HTR-8/SVneo (cell line): ENCODE measurements at regions not wholly inside any gene's neighbourhood (a gene's known extent, or its start where the extent isn't known, plus 50 kb on each side); places are given as distances from the start of the nearest gene placed in this dataset.

Experiments used
- DNase-seq: peaks from one replicate; pipeline ENCODE4 v3.0.0; 2011; ENCODE audit warnings: low spot score, mixed read lengths; ENCODE audit not compliant: insufficient read length
- FAIRE-seq: peaks from 2 replicates; lab custom pipeline; 2011; peaks lifted over from hg19 to GRCh38; lab: Jason Lieb, UNC

DNA sequence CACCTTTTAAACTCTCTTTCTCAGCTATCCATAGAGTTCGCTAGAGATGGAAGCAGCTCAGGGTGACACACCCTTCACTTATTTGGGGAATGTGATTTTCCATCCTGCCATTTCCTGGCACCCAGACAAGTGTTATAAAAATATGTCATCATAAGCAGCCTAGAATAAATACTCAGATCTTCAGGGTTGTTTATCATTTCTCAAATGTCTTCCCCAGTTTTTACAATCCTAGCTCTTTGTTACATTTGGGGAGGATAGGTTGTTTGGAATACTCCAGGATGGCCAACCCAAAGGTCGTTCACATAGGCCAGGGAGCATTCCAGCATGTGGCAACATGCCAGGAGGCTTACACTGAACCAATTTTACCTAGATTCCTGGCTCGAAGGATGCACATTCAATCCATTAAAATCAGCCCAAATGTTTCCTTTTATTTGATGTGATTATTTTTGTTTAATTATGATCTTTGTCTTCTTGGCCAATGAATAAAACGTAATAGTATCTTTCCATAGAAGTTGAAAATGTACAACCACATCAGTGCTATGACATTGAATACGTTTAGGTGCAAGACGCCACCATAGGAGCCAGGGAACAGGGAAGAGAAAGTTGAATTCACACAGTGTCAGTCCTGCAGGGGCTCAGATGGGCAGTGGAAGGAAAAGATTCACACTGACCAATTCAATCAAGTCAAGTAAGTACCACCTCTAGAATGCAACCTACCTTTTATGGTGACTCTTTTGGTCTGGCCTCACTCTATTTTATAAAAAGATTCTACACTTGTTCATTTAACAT is 537.7 kb upstream of the MDFIC2 start:
- FAIRE-seq: peak; percentile 74
- peak; percentile 69 for DNase-seq

DNA sequence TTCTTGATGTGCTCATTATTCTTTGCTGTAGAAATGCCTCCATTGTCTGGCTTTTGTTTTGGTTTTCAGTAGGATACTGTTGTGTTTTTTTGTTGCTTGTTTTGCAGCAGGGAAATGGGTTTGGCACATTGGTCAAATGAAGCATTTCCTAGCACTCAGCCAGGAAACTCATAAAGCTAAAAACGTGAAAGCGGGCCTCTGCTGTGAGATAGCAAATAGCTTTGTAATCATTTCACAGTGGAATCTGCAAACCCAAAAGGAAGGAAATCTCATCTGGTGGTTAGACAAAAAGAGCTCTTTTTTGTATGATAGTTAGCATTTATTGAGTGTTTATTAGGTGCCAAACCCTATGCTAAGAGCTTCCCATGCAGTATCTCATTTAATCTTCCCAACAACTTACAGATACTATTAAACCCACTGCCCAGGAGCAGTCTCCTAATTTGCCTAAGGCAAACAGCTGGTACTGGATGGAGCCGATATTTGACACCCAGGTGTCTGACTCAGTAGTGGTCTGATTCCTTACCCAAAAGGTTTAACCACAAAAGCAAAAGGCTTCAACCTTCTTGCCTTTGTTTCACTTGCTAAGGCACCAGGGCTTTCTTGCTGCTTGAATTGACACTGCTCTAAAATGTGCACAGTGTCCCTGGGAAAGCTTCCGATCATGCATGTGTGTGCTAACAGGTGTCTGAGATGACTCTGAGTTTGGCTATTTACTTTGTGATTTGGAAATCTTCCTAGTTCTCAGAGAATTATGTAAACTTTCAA is 527.9 kb upstream of the MDFIC2 start:
- FAIRE-seq: no peak
- DNase-seq: no peak

DNA sequence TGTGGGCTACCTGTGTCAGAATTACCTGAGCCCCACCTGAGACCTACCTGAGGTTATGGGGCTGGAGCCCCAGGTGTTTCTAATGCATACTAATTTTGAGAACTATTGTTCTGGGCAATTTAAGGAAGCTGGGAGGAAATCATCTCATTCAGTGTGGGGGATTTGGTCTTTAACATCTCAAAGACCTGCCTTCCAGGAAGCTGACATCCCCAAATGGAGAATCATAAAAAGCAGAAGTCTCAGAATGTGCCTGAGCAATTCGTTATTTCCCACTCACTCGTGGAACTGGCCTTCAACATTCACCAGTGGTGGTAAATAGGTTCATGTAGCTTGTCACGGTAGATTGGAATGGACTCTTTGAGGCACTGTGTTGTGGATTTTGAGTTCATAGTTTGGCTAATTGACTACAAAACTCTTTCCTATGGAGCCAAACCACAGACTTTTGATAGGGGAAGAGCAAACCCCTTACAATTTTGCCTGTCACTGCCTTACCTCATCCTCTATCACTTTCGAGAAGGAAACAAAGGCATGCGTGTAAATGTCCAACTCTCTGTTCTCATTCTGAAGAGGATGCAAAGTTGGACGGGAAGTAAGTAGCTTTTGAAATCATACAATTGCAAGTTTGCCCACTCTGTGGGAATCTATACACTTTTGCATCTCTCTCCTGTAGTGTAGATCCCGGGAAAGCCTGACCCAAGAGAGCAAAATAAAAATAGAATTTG is 521.0 kb upstream of the MDFIC2 start:
- DNase-seq (no peak), FAIRE-seq (no peak)

DNA sequence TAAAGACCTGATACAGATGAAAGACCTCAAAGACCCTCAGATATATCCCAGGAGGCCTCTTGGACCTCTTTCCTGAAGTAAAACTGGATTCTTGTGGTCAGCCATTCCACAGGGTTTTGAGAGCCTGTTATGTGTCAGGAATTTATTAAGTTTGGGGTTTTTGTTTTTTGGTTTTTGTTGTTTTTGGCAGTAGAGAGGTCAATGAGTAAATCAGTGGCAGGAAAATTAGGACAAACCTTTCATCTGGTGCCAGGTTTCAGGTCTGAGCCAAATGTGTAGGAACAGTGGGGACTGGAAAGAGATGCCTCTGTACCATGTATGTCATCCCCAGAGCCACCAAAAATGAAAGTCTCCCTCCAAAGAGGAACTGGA is 520.4 kb upstream of the MDFIC2 start:
- no peak for DNase-seq
- no peak for FAIRE-seq

DNA sequence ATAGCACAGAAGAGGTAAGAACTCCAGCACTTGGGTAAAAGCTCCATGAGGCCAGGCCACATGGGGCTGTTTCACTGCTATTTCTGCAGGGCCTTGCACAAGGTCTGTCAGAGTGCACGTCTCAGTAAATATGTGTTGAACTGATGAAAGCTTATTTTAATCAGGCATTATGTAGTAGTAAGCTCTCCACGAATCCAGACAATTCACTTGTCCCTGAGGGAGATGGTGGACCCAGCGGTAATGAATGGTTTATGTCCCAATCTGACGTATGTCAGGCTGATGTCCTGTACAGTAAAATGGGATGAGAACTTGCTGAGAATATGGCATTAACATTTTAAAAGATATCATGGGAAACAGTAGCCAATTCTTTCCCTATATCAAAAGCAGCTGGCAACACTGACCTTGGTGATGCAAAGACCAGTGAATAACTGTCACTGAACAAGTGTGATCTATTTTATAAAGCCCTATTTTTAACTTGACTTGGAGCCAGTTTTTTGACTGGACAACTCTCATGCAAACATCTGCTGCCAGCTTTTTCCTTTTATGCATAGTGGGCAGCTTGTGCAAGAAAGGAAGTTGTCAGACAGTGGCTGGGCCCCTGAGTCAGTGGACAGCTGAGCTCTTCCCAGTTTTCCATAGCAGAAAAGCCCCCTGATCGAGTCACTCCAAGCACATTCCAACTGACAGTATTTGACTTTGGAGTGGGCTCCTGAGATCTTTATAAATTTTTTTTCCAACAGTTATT is 519.8 kb upstream of the MDFIC2 start:
- DNase-seq (peak; percentile 41), FAIRE-seq (peak; percentile 44)

DNA sequence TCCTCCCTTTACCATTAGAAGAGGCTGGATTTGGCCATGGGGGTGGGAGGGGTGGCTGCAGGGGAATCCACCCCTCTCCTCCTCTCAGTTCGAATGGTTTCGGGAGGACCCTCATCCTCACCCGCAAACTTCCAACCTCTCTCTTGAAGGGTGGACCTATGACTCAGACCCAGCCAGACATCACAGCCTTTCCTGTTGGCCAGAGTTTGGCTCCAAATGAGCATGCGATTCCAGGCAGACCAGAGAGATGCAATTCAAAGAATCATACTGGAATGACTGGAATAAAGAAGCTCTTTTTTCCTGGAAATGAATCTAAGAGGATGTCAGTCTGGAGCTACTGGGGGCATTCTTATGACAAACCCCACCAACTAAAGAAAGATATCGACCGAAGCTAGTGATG is 516.7 kb upstream of the MDFIC2 start:
- peak; percentile 39 for DNase-seq
- peak; percentile 76 for FAIRE-seq

DNA sequence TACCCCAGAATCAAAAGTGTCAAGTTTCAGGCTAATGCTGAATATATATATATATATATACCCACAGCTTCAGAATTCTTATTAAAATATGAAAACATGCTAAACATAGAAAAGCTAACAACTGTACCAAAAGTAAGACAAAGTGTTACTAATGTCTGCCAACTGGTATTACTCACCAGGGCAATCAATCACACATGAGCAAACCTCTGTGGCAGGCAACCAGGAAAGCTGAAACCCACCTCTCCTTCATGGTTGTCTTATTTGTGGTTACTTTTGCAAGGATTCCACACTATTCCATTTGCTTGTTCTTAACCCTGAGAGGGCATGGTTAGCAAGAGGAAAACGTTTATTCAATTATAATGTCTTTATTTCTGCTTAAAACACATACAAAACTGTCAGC is 512.3 kb upstream of the MDFIC2 start:
- no peak for FAIRE-seq
- peak; percentile 71 for DNase-seq

DNA sequence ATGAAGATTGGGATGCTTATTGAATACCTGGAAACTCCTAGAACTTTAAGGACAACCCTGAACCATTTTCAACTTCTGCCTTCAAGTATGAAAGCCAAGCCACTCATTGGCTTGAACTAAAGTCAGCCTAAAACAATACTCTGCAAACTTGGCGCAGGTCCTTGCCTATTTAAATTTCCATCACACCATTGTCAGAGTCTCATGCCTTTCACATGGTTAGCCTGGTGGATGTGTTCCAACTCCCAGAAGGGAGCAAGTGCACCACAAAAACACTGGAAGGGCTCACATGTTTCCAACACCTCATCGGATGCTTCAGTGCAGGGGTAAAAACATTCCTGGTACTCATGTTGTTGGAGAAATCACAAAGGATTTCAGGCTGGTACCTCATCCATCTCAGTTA is 511.6 kb upstream of the MDFIC2 start:
- DNase-seq (no peak), FAIRE-seq (no peak)

DNA sequence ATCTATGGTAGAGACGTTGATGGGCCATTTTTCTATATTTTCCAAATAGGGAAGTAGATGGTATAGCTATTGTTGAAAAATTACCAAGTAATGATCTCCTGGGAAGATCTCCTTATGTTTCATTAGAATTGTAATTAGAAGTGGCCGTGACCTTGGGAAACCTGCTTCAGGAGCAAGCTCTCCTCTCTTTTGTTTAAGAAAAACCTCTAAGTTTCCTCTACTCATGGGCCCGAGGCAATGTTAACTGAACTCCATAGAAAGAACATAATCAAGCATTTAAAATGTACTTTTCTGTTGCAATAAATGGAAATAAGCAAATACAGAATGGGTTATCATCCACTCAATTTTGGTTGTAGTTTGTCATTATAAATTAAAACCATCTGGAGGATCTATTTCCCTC is 511.2 kb upstream of the MDFIC2 start:
- FAIRE-seq (no peak), DNase-seq (no peak)

DNA sequence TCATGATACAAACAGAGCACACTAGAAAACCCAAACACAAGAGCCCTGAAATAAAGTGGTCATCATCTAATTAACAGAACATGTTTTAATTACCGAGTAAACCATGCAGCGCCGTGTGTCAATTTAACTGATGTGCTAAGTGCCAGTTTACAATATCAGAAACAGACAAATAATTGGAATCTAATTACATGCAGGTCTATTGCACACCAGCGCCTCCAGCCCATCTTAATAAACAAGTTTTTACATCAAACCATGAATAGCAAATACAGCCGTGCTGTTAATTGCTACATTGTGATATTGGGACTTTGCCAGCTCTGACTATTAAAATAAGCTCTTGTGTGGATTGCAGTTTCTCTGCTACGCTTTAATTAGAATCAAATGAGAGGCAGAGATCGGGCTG is 510.2 kb upstream of the MDFIC2 start:
- DNase-seq: no peak
- FAIRE-seq: no peak

DNA sequence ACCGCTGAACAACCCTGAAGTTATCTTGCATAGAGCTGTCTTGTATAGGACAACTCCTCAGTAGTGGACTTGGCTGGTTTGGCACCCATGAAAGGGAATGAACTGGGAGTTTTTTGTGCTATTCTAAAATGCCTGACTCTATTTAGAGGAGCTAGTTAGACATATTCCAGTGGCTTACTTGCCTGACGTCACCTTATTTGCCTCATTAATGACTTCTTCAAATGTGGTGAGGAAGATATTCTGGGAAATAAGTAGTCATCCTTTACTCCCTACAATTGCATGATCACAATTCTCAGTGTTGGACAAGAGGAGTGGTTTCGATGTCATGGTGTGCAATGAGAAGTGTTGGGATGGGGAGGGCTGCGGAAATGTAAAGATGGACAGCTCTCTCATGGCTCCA is 509.2 kb upstream of the MDFIC2 start:
- FAIRE-seq: no peak
- no peak for DNase-seq

DNA sequence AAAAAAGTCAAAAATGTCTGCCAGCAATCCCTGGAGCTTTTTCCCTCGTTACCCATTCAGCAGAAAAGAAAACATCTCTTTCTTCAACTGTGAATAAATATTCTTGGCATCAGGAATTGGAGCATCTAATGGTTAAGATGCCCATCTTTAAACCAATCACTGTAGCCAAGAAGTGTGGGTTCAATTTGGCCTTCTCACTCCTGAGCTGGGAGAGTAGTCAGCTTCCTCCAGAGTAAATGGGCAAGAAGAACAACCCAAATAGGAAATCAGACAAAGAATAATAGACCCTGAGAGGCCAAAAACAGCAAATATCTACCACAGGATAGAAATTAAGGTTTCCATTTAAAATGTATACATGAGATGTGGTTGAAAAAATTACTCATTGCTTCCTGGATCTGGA is 508.0 kb upstream of the MDFIC2 start:
- no peak for FAIRE-seq
- no peak for DNase-seq

DNA sequence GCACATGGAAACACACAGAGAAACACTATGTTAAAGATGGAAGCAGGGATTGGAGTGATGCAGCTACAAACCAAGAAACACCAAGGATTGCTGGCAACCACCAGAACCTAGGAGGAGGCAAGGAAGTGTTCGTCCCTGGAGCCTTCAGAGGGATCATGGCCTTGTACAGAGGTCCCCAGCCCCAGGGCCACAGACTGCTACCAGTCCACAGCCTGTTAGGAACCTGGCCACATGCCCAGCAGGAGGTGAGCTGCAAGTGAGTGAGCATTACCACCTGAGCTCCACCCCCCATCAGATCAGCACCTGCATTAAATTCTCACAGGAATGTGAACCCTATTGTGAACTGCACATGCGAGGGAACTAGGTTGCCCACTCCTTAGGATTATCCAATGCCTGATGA is 505.7 kb upstream of the MDFIC2 start:
- no peak for FAIRE-seq

DNA sequence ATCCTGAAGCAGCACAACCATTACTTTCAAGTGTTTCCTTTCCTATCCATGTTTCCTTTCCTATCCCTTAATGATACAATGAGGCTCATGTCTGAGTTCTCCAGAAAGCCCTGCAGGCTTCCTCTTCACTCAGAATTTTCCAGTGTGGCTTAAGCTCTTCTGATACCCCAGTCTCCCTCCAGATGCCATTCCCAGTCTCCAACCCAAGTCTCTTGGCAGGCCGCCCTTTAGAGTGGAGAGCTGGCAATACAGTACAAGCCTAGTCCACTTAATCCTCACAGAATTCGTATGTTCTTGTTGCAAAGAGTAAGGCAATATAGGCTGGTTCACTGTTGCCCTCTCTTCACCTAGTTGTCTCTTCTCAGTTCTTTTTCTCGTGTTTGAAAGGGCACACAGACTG is 503.9 kb upstream of the MDFIC2 start:
- DNase-seq (no peak), FAIRE-seq (no peak)

More for the DNA sequence above, 505.7 kb upstream of the MDFIC2 start:
- DNase-seq: no peak

DNA sequence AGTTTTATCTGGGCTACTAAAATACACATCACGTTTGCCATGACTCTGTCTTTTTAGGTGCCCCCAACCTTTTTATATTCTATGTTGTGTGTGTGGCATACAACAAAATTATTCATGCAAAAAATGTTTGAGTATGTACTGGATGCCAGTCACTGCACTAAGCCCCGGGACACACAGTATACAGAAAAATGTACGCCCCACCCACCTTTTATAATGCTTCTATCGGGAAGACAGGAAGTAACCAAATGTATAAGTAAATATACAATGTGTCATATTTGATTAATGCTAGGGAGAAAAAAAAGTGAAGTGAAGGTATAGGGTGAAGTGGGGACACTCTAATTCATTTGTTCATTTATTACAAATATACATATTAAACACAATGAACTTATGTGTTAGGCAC is 503.4 kb upstream of the MDFIC2 start:
- no peak for FAIRE-seq

DNA sequence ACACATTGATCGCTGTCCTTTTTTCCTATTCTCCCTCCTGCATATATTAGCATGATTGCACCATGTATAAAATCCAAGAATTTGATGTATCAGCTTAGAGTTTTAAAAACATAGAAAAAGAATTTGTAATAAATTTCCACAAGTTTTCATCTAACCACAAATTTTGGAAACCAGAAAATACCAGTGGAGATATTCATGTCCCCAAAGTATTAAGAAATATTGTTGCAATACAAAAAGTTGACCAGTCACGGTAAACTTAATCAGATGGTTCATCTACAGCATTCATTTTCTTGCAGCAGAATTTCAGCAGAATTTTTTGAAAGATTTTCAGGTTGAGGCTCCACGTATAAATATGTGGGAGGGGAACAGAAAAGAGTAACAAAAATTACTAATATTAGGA is 500.9 kb upstream of the MDFIC2 start:
- no peak for DNase-seq
- FAIRE-seq: no peak

More for the DNA sequence above, 503.4 kb upstream of the MDFIC2 start:
- DNase-seq: no peak

DNA sequence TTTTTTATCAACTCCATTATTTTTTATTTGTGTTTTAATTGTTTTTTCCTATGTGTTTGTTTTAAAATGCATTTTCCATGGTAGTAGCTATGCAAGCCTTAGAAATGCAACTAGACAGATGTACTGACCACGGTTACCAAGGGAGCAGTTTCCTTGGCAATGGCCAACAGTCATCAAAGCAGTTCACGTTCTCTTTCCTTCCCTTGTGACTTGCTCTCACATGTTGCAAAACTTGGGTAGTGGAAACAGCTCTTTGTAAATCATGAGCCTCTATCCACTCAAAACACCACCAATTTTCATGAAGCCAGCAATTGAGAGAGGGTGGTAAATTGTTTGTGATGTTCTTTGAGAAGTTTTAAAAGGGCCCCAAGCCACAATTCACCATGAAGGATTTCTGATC is 499.4 kb upstream of the MDFIC2 start:
- DNase-seq: no peak
- FAIRE-seq: no peak

DNA sequence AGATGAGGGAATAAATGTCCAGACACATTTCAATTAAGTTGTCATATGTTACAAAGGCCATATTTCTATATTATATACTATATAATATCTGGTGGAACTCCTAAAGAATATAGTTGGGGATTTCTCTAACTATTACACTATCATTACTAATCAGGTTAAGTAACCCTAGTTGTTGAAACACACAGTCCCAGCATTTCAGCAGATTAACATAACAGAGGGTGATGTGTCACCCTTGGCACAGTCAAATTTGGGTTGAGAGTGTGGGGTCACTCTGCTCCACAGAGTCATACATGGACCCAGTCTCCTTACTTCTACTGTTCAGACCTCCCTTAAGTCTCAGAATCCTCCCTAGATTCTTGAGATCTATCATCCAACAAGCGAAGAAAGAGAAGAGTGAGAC is 496.4 kb upstream of the MDFIC2 start:
- FAIRE-seq: no peak
- no peak for DNase-seq

DNA sequence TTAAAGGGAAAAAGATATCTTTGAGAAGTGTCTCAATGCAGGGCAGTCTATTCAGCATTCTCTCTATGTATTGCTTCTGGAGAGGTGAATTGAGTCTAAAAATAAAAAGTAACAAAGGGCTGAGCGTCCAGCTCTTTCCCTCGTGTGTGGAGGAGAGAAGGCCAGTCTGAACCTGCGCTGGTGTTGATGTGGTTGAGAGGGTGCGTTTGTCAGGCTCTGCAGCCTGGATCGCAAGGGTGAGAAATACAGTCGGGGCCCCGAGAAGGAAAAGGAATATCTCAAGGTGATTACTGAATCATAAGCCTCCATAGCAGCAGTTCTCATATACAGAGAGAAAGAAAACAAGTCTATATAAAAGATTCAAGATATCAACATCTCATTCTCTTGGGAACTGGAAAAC is 494.1 kb upstream of the MDFIC2 start:
- no peak for DNase-seq
- FAIRE-seq: no peak

DNA sequence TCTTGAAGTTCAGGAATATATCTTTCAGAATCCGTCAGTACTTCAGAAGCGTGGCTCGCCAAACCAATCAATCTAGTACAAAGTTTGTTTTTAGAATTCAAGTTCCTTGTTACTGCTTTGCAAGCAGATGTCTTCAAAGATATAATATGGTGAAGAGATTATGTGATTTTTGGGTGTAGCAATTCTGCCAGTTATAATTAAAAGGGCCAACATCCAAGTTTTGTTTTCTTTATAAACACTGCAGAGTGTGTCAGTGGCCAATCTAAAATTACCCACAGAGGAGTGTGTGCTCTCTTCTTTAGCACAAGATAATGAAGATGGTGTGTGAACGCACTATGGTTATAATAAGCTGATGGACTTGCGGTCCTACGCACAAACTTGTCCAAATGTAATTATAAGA is 493.6 kb upstream of the MDFIC2 start:
- FAIRE-seq (no peak), DNase-seq (no peak)
